HG03520 (cell line): ENCODE measurements at regions not wholly inside any gene's neighbourhood (a gene's known extent, or its start where the extent isn't known, plus 50 kb on each side); places are given as distances from the start of the nearest gene placed in this dataset.
"Not testable (repeated sequence)": the region's sequence is repeated elsewhere in the genome, so short reads cannot be mapped to it uniquely, and the experiment has no call there.

ENCODE experiments used
- ATAC-seq: cut with Tn5 transposase; IDR thresholded peaks from one replicate; pipeline ENCODE4 v1.9.1; 2021; ENCODE audit warnings: mild to moderate bottlenecking, moderate library complexity; ENCODE audit not compliant: unreplicated experiment

DNA sequence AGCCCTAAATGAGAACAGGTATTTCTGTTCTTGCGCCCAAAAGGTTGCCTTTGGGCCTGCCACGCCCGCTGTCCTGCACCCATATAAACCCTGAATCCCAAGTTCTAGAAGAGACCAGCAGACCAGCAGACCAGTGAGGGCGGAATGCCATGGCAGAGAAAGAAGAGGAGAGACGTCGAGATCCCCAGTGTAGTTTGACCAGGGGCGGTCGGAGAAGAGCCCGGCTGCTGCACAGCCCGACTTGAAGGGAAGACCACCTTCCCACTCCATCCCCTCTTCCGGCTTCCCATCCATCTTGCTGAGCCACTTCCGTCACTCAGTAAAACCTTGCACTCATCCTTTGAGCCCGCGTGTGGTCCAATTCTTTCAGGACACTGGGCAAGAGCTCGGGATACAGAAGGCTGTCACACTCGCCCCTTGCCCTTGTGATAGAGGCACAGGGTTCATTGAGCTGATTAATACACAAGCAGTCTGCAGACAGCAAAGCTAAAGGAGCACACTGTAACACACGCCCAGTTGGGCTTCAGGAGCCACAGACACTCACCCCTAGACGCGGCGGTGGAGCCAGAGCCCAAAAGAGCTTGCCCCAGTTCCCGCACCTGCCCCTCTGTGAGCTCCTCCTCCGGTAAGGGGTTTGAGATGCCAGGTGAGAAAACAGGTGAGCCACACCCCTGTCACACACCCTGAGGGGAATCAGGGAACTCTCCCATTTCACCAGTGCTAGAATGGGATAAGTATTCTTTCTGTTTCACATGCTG, 230.8 kb downstream of the PCDH10 start:
- no peak for ATAC-seq

DNA sequence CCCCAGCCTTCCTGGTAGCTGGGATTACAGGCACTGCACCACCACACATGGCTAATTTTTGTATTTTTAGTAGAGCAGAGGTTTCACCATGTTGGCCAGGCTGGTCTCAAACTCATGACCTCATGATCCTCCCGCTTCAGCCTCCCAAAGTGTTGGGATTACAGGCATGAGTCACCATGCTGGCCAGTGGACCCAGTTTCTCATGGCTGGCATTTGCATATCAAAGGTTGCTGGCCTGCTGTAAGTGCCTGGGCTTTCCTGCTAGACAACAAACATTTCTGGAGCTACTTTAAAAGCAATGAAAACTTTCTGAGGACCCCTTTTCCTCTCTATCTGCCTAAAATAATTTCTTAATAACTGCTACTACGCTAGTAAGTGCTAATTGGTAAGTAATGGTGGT, 228.2 kb downstream of the PCDH10 start:
- no peak for ATAC-seq

DNA sequence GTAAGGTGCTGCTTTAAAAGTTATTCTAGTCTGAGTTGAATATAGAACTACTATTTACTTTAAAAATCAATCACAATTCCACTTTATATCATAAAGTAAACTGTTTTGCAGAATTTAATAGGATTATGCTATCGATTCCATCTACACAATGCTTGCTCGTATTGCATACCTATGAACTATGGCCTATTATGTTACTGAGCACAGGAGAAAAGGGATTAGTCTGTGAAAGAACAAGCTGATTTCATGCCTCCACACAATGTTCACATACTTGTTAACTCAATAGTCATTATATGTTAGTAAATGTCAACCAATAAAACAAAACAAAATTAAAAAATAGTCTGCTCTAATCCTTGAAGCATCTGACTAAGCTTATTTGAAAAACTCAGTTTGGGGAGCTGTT, 223.6 kb downstream of the PCDH10 start:
- no peak for ATAC-seq

DNA sequence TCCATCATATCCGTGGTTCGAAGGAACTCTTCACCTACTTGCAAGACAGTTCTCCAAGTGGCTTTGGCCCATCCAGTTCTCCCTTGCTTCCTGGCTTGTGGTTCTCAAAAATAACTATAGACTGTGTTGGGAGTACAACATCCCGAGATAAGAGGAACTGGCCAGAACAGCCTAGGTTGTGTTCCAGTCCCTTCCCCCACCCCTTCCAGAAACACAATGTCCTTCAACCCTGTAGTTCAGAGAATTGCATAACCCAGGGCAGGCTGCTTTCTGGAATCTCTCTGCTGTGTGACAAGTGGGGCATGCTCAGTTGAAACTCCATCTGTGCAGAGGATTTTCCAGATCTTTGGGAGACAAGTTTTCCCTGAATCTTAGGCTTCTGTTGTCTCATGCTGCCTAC, 206.5 kb downstream of the PCDH10 start:
- ATAC-seq = no peak

DNA sequence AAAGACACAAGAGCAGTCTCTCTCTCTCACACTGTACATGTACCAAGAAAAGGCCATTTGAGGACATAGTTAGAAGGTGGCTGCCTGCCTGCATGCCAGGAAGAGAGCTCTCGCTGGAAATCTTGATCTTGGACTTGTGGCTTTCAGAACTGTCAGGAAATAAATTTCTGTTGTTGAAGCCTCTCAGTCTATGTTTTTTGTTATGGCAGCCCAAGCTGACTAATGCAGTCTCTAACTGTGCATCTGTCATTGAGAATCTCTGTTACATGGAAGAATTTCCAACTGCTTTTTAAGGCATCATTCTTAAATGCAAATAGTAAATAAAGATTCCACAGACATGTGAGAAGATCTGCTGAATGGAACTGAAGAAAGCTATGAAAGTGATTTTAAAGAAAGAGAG, 198.3 kb downstream of the PCDH10 start:
- no peak for ATAC-seq

DNA sequence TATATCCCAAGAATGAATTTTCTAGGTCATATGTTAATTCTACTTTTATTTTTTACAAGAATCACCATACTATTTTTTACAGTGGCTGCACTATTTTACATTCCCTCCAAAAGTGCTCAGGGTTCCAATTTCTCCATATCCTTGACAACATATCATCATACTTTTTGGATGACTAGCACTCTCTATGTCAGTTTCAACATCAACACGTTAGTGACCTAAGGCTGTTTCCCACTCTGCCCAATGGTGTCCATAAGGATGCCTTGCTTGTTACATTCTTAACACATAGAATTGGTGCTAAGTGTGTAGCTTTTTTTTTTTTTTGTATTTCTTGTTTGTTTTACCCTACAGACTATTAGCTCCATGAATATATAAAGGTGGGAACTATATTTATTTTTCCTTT, 175.4 kb downstream of the PCDH10 start:
- no peak for ATAC-seq

DNA sequence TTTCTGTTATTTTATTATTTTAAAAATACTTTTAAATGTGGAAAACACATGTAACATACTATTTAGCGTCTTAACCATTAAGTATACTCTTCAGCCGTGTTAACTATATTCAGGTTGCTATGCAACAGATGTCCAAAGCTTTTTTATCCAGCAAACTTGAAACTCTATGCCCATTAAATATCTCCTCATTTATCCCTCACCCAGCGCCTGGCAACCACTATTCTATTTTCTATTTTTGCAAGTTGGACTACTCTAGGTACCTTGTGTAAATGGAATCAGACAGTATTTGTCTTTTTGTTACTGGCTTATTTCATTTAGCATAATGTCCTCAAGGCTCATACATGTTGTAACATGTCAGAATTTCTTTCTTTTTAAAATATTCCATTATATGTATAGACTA, 174.6 kb downstream of the PCDH10 start:
- no peak for ATAC-seq

DNA sequence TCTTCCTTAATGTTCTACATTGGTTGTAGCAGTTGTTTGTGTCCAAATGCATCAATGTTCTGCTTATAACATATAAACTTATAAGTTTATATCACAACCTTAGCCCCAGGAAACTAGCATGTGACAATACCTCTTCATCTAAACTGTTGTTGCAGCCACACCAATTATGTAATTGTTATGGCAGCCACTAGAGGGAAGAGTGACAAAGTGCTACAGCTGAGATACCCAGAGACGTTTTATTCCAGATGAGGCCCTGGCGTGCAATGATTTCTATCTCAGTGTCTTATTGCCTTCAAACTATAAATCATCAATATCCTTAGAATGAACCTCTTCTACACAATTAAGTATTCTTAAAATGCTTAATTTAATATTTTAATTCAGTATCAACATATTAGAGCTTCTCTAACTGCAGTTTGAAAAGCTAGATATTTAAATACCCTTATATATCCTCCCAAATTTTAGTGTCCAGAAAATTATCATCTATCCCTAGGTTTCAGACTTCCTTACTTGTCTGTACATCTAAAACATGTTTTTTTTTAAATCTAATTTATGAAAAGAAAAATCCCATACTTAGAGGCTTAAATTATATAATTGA, 171.6 kb downstream of the PCDH10 start:
- peak; percentile 76 for ATAC-seq

DNA sequence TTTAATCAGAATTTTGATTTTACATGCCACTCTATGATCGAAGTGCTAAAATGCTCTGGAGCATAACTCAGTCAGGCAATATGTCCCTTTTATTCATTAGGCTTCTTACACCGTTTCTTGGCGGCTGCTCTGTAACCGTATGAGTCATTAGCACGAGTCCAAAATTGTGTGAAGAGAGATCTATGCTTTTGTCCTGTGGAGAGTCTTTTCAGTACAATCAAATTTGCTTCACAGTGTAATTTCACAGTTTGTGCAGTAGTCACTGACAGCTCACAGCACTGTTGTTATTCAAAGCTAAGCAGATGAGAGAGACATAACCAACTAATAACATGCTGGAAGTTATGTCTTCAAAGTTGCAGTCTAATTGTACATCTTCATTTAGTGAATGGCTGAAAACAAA, 167.8 kb downstream of the PCDH10 start:
- no peak for ATAC-seq

DNA sequence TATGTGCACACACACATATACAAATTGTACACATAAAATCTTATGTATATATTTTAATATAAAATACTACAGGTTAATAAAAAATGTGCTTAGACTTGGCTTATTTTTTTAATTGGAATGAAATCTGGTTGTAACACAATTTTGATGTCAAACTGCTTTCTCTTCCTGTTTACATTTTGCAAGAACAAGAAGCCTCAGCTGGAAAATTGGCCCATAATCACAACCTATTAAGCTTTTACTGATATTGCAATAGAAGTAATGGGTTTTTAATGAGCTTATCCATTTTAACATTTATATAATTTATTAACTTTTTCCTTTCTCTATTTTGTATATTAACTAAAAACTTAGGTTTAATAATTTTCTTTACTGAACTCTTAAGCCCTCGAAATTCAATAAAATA, 165.9 kb downstream of the PCDH10 start:
- no peak for ATAC-seq

DNA sequence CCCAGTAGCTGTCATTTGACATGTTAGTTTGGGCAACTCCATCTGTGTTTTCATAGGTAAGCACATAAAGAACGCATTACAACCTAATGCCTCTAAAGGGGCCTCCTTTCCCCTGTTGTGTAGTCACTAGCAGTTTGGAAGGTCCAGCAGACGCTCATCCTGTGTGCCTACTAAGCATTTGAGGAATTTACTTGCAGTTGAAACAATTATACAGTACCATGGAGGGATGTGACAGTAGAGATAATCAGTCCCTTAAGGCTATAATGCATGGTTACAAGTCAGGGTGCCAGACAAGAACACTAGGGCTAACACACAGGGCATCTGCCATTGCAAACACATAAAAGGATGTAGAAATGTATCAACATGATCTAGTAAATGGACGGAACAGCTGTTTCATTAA, 138.3 kb downstream of the PCDH10 start:
- no peak for ATAC-seq

DNA sequence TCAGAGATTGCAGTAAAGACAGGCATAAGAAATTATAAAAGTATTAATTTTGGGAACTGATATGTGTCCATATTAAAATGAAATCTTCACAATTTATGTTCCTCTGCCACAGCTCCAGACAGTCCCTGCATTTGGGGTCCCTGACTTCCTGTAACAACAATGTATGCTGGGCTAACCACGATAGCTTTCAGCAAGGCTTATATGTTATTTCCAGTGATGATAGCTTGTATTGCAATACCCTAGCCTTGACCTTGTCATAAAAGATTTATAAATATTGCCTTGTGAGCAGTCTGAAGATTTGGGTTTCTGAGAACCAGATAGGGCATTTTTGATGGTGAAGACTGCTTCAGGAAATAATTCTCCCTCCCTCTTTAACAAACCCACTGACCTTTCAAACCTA, 129.5 kb downstream of the PCDH10 start:
- ATAC-seq = no peak

DNA sequence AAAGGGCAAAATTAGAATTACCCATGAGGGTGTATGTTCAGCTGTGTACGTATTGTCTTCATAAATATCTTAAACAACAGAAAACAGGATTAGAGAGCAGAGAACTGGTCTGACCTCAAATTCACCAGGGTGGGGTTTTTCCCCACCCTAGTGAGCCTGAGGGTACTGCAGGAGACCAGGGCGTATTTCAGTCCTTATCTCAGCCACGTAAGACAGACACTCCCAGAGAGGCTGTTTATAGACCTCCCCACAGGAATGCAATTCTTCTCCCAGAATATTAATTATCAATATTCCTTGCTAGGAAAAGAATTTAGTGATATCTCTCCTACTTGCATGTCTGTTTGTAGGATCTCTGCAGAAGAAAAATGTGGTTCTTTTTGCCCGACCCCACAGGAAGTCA, 128.8 kb downstream of the PCDH10 start:
- not testable (repeated sequence) for ATAC-seq

DNA sequence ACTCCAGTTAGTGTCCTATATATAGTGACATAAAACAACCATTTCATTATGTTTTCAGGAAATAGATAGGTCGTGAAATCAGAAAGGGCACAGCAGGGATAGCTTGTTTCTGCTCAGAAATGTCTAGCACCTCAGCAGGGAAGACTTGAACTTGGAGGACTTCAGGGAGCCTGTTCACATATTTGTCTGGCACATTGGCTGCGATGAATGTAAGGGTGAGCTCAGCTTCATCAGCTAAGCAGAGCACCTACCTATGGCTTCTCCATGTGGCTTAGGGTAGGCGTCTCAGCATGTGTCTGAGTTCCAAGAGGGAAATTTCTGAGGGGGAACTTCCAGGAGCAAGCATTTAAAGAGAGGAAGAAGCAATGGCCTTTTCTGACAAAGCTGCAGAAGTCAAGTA, 126.2 kb downstream of the PCDH10 start:
- no peak for ATAC-seq

DNA sequence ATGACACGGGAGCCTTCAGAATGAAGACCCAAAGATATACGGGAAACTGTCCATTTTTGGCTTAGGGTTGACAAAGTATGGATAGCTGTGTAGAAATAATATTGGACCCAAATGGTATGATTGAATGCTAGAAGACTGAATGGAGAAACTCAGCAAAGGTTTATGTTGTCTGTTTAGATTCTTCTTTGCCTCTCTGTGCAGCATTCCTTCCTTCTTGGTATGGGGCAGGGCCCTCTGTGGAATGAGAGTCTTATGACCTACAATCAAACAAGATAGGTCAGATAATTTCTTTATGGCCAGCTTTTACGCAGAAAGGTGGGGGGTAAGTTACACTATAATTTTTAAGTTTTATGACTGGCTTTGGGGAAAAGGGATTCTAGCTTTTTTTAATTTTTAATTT, 124.3 kb downstream of the PCDH10 start:
- ATAC-seq = no peak

DNA sequence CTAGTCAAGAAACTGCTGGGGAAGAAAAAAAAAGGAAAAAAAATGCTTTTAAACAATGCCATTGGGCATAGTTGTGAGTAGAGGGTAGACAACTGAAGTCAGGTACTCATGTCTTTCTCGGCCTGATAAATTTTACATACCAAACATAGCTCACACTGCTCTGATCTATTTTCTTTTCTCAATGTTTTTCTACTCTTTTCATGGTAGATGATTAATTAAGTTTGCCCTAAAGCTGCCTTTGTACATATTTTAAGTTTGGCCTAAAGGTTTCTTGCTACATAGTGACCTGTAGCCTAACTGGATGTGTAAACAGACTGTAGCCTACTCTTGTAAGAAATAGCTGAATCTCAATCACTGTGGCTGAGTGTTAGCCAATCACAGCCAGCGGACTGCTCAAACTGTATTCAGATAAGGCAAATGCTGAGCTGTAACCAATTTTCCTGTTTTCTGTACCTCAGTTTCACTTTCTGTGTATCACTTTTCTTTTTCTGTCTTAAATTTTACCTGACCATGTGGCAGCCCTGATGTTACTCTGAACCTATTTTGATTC, 121.0 kb downstream of the PCDH10 start:
- no peak for ATAC-seq

DNA sequence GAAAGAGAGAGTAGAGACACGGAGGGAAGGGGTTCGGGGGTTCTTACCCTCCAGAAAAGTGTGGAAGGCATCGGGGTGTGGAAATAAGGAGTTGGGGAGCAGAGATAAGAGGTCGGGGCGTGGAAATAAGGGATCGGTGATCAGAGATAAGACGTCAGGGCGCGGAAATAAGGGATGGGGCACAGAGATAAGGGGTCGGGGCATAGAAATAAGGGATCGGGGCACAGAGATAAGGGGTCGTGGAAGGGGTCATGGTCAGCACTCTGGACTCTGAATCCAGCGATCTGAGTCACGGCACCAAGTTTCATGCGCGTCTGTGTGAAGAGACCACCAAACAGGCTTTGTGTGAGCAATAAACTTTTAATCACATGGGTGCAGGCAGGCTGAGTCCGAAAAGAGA, 119.1 kb downstream of the PCDH10 start:
- no peak for ATAC-seq

DNA sequence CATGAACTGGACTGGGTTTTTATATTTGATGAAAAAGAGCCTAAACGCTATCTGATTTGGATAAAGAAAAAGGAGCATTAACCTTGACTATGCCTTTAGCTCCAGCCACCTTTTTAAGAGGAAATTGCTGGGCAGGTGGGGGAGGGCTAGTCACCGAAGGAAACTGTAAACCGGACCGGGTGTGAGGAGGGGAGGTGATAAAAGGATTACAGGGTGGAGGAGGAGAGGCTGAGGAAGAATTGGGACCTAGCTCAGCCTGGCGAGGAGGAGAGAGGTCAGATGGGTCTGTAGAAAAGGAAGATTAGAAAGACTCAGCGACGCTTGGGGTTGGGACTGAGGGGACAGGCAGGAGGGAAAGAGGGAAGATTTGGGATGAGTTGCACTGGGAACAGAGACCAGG, 118.4 kb downstream of the PCDH10 start:
- ATAC-seq = not testable (repeated sequence)

DNA sequence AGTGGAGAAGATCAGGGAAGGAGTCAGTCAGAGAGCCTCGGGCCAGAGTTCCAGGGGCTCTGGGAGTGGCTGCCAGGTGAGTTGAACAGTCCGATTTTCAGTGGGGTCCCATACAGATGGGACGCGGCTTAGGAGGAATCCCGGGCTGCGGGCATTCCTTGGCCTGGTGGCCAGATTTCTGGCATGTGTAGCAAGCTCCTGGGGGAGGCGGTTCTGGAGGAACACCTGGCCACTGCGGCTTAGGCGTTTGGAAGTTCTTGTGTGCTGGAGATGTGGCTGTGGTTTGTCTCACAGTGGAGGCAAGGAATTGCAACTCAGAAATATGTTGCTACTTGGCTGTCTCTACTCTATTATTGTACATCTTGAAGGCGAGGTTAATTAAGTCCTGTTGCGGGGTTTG, 117.9 kb downstream of the PCDH10 start:
- ATAC-seq = not testable (repeated sequence)

DNA sequence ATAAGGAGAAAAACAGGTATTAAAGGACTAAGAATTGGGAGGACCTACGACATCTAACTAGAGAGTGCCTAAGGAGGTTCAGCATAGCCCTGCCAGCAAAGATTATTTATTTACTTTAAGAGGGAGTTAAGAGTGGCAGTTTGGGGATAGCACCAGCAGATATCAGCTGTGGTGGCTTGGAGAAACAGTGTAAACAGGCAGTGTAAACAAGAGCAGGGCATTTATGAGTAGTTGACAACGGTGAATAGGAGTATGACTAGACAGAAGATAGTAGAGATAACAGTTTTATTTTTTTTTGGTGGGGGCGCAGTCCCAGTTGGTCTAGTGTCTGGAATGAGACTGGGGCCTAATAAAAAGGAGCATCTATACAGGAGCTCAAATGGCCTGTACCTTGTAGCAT, 115.2 kb downstream of the PCDH10 start:
- not testable (repeated sequence) for ATAC-seq

DNA sequence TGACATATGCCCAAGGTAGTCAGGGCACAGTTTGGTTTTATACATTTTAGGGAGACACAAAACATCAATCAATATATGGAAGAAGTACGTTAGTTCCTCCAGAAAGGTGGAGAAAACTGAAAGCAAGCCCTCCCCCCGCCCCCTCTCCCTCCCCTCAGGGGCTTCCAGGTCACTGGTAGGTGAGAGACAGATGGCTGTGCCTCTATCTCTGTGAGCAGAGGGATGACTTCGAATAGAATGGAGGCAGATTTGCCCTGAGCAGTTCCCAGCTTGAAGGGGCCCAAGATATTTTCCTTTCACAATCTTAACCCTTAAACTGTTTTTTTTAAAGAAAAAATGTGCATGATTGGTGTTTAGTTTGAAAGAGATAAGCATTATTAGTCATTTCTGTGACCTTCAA, 114.0 kb downstream of the PCDH10 start:
- no peak for ATAC-seq

DNA sequence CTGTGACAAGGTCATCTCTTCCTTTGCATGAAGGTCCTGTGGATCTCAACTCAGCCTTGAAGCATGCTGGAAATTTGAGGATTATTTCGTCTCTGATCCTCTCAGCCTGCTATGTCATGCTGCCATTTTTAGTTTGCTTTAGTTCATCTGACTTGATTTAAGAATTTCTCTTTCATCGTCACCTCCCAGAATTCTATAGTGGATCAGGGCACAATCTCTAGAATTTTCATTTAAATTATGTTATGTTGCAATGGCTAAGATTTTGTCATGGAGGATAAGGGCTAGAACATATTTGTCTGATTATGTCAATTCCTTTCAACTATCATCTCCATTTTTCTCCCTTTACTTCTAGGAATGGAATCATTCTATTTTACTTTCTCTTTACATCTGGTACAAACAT, 98.8 kb downstream of the PCDH10 start:
- ATAC-seq = no peak

DNA sequence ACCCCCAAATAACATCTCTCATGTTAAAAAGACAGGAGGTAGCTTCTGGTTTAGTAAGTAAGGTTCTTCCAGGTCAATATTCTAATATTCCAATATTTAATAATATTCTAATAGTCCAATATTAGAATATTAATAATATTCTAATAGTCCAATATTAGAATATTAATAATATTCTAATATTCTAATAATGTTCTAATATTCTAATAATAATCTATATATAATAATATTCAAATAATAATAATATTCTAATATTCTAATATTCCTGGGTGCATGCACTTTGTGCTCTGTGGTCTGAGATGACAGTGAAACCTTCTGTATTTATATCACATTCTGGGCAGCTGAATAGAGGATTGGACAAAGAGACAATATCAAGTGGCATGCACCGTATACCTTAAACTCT, 96.1 kb downstream of the PCDH10 start:
- ATAC-seq = no peak
